ENCODE measurements at regions not wholly inside any gene's neighbourhood (a gene's known extent, or its start where the extent isn't known, plus 50 kb on each side); places are given as distances from the start of the nearest gene placed in this dataset.

DNA sequence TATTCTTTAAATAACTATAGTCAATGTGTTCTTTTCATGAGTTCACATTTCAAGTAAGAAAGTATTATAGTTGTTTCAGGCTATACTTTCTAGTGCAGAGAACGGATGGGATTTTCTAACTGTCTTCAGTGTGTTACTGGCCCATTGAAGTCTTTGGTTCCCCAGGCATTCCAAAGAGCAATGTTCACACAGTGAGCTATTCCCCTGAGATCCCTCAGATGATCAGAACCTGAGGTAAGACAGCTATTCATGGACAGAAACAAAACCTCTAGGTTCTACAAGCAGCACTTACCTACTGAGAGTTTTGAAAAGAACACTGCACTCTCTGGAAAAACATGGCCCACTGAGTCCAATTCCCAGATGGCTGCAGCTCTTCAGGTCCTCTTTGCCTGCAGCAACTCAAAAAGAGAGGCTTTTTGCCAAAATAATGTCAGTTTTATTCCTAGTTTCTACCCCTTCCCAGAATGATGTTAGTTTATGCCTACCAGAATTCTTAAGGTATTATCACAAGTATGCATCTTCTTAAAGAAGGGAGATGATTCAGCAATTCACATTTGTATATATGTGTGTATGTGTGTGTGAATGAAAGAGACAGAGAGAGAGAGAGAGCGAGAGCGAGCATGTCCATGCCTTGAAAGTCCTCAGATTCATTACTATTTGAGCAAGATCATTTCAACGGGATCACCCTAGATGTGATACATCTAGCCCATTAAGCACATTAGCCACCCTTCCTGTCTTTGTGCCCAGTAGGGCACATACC is 146.1 kb downstream of the PDHA2 start:
- DNase-seq (ENCODE audit: insufficient read length, low spot score) (no peak), FAIRE-seq (no peak)
- no peak for TF ChIP-seq CTCF (IDR thresholded peaks at IDR 0.05; ENCODE audit: insufficient read depth, missing control alignments)

DNA sequence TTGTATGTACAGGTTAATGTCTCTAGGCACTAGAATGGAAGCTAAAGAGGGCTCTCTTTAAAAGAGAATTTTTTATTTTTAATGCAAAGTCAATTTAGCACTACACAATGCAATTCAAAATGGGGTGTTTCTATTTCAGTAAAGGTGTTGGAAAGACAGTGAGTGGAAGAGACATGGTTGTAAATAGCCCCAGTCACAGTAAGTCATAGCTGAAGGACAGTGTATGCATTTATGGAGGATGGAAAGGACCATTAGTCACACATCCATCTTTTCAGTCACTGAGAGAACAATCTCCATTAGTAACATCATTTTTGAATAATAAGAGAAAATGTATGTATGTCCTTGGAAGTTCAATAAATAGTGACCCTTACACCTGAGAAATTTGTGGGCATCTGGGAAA is 148.0 kb downstream of the PDHA2 start:
- FAIRE-seq: no peak

DNA sequence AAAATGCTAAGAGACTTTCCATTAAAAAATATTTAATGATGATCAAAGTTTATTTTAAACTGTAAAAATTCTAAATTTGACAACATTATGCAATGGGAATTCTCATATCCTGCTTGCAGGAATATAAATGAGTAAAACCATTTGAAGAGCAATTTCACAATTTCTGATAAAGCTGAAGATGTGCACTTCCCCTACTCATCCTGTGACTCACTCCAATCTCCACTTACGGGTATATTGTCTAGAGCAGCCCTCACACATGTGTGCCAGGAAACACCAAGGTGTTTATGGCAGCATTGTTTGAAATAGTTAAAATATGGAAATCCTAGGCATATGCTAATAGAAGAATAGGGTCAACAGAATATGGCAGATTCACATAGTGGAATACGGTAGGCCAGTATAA is 158.4 kb downstream of the PDHA2 start:
- DNase-seq (ENCODE audit: insufficient read length, low spot score) (no peak), FAIRE-seq (no peak)
- TF ChIP-seq CTCF (IDR thresholded peaks at IDR 0.05; ENCODE audit: insufficient read depth, missing control alignments): no peak

More for the DNA sequence above, 148.0 kb downstream of the PDHA2 start:
- DNase-seq (ENCODE audit: insufficient read length, low spot score): no peak
- TF ChIP-seq CTCF (IDR thresholded peaks at IDR 0.05; ENCODE audit: insufficient read depth, missing control alignments): no peak

DNA sequence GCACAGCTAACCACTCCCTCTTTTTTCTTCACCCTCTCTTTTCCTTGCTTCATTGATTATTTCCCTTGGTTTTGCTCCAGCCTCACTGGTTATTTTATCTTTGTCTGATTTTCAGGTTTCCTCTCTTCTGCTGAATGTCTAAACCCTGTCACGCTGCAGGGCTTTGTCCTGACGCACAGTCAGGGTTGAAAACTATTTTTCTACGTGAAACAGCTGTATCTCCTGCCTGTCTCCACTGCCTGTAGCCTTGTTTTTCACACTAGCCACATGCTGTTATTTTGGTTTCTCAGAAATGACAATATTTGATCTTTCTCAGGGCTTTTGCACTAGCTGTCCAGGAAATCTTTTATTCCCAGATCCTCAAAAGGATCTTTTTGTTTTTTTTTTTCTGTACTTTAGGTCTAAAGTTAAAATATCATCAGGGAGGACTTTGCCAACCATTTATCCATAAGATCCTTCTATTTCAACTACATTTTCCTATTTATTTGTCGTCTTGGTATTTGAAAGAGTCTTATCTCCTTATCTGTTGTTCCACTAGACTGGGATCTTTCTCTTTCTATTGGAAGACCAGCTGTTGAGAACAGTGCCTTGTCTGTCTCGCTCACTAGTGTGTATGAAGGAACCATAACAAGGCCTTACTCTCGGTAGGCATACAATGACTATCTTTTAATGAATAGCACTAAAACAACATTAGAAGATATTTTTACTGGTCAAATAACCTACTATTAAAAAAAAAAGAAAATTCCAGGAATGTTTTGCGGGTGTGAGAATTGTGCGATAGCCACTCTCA is 164.3 kb downstream of the PDHA2 start:
- DNase-seq (ENCODE audit: insufficient read length, low spot score): no peak
- TF ChIP-seq CTCF (IDR thresholded peaks at IDR 0.05; ENCODE audit: insufficient read depth, missing control alignments): no peak
- FAIRE-seq: no peak

- DNase-seq (ENCODE audit: insufficient read length, low spot score): no peak
- no peak for TF ChIP-seq CTCF (IDR thresholded peaks at IDR 0.05; ENCODE audit: insufficient read depth, missing control alignments)
- no peak for FAIRE-seq
Observed at GRCh38 chr4:96009427-96010119, 169.7 kb downstream of the PDHA2 start.

GRCh38 chr4:96012687-96013086 is 172.8 kb downstream of the PDHA2 start:
- TF ChIP-seq CTCF (IDR thresholded peaks at IDR 0.05; ENCODE audit: insufficient read depth, missing control alignments): no peak
- FAIRE-seq: no peak
- no peak for DNase-seq (ENCODE audit: insufficient read length, low spot score)
